GM18951 (cell line): ENCODE measurements at regions not wholly inside any gene's neighbourhood (a gene's known extent, or its start where the extent isn't known, plus 50 kb on each side); places are given as distances from the start of the nearest gene placed in this dataset.

Experiments used
- POLR2A ChIP-seq: IDR thresholded peaks from 4 replicates; pipeline ENCODE4 v1.6.1; 2011; ENCODE audit warnings: mild to moderate bottlenecking; ENCODE audit not compliant: insufficient read length, insufficient read depth; ENCODE audit errors: extremely low read depth
- in situ Hi-C: fragments of 300-500 bp; cut with MboI; formaldehyde crosslinking; loops from one replicate; pipeline ENCODE4 v1.12.0; 2022; ENCODE audit warnings: low sequenced_read_pairs, mixed read lengths, inconsistent platforms; ENCODE audit not compliant: unreplicated experiment

DNA sequence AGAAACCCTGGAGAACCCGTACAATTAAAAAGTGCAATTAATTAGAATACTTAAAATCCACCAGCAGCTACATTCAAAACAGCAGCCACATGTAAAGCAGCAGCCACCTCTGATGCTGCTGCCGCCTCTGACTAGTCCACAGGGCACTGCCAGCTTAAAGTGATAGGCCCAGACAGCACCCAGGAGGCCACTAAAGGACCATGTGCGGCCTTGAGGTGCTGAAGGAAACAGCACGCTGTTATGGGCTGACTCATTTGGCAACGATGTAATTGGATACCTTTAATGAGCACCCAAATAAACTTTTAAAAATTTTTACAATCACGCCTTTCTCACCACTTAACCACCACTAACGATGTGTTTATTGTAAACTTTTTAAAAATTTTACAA, 209.3 kb upstream of the NCKAP5 start:
- TF ChIP-seq POLR2A: no peak
- in situ Hi-C loops: loop anchor here (25.0 kb wide), 1 partner anchor 1240 kb away; no protein-coding TSS in a partner anchor

DNA sequence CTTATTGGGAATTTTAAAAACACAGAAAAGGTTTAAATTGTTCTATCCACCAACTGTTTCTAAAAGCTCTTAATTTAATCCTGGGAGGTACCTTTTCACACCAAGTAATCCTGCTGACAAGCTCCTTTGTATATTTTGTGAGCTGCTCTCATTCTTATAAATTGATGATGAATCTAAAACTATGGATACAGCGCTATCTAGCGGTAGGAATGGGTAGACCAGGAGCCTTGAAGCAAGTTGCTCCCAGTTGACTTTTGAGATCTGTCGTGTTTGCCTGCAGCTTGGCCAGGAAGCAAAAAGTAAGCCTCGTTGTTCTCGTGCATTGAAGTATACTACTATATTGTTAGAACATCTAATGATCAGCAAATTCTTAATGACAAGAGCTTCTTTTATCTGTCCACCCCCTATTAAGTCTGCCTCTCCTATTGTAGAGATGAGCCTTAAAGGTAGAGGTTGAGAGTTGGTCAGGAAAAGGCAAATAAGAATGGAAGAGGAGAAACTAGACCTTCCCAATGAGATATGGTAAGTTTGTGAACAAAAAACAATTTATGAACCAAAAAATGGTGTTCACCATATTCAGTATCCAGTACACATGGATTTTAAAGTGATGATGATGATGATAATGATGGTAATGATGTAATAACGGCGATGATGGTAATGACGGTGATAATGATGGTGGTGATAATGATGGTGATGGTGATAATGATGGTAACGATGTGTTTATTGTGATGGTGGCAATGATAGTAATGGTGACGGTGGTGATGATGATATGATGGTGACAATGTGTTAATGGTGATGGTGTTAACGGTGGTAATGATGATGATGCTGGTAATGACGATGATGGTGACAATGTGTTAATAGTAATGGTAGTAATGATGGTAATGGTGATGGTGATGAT, 212.1 kb upstream of the NCKAP5 start:
- TF ChIP-seq POLR2A: no peak
- in situ Hi-C loops: loop anchor here (25.0 kb wide), 1 partner anchor 1243 kb away; no protein-coding TSS in a partner anchor

DNA sequence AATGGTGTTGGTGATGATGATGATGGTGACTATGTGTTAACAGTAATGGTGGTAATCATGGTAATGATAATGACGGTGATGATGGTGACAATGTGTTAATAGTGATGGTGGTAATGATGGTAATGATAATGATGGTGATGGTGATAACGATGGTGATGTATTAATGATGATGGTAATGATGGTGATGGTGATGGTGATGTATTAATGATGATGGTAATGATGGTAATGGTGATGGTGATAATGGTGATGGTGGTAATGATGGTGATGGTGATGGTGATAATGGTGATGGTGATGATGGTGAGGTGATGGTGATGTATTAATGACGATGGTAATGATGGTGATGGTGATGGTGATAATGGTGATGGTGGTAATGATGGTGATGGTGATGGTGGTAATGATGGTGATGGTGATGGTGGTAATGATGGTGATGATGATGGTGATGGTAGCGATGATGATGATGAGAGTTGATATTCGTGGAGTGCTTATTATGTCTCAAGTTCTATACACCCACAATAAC, 212.8 kb upstream of the NCKAP5 start:
- TF ChIP-seq POLR2A: no peak
- in situ Hi-C loops: loop anchor here (25.0 kb wide), 1 partner anchor 1244 kb away; no protein-coding TSS in a partner anchor

DNA sequence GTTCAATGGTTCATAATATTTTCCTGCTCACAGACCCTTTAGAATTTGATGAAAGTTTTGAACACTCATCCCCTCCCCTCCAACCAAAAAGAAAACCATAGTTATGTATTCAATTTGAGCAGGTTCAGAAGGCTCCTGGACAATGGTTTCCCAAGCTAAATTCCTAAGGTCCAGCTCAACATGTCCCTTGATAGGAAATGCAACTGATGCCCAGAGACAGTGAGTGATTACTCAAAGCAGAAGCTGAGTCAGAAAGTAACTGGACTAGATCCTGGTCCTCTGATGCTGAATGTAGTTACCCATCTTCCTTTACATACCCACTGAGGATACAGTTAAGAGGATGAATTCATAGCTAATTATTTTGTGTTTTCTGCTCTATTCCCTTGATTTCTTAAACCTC, 218.9 kb upstream of the NCKAP5 start:
- in situ Hi-C loops: loop anchor here (25.0 kb wide), 1 partner anchor 1250 kb away; no protein-coding TSS in a partner anchor
- no peak for TF ChIP-seq POLR2A

DNA sequence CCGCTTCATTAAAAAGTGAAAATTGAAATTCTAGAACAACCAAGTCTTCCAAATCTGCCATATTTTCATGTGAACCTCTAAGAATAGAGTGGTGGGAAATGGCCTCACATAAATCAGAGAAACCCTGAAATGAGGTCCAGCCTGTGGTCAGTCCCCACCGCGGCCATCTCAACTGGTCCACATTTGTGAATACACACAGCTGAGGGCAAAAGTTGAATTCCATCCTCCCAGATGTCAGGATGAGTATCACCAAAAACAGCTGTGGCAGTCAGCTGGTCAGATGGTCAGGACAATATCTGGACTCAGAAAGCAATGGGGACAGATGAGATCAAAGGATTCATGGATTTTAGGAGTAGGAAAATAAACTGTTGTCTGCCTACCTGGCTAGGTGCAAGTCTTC, 219.4 kb upstream of the NCKAP5 start:
- TF ChIP-seq POLR2A: no peak
- in situ Hi-C loops: loop anchor here (25.0 kb wide), 1 partner anchor 1250 kb away; no protein-coding TSS in a partner anchor

DNA sequence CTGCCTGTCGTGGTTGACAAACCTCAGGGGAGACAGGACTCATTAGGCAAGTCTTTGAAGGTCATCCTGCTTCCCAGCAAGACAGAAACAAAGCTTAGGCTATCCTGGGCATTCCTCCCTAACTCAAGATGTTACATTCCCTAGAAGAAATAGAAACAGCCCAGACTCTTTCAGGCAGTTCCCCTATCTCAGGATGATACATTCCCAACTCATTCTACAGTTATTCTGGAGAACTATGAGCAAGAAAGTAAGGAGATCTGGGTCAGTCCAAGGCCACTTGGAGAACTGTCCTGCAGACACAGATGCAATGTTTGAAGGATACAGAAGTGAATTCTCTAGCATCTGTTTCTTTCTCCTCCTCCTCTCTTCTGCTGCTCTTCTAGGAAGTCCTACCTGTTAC, 220.1 kb upstream of the NCKAP5 start:
- no peak for TF ChIP-seq POLR2A
- in situ Hi-C loops: loop anchor here (25.0 kb wide), 1 partner anchor 1251 kb away; no protein-coding TSS in a partner anchor

DNA sequence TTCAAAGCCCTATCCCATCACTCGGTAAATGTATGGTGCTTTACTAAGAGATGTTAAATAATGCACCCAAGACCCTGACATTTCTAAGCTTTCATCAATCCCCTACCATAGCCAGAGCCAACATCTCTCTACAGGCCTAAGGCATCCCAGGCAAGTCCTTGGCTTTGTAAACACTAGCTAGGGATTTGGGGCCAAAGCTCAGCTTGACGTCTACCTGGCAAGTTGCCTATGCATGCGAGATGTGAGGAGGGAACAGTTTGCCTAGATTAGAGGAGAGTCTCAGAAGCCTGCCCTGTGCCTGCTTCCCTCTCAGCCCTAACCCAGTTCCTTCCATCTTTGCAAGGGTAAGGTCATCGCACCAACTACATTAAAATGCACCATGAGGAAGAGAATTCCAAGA, 221.5 kb upstream of the NCKAP5 start:
- in situ Hi-C loops: loop anchor here (25.0 kb wide), 1 partner anchor 1252 kb away; no protein-coding TSS in a partner anchor
- TF ChIP-seq POLR2A: no peak

DNA sequence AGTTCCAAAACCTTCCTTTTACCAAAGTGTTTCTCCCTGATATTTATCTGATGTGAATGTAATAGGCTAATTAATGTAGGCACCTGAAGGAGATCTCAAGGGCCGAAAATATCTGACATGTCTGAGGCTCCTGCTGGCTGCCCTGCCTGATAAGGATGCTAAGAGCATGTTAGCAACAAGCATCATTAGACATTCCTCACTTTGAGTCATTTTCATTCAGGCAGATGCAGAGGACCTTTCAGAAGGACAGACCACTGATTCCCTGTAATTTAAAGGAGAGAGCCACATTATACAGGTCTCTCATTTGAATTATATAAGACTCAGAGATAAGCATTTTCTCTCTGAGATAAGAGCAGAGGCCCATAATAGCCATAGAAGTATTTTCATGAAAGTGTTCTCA, 222.4 kb upstream of the NCKAP5 start:
- in situ Hi-C loops: loop anchor here (25.0 kb wide), 1 partner anchor 1253 kb away; no protein-coding TSS in a partner anchor
- TF ChIP-seq POLR2A: no peak

DNA sequence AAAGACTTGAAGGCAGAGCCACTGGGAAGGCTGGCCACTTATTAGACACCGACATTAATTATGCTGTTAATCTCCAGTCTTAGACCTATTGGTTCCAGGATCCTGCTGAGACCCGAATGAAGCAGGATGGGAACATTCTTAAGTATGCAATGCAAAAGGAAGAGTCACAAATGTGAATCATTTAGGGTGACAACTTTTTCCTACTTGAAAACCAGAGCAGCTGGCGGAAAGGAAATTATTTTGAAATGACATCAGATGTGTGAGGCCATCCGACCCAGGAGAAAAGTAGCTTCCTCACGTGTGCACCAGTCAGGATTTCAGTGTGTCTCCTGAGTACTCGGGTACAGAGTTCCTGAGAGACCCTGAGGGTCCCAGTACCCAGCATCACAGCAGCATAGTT, 222.9 kb upstream of the NCKAP5 start:
- no peak for TF ChIP-seq POLR2A
- in situ Hi-C loops: loop anchor here (25.0 kb wide), 1 partner anchor 1254 kb away; no protein-coding TSS in a partner anchor

DNA sequence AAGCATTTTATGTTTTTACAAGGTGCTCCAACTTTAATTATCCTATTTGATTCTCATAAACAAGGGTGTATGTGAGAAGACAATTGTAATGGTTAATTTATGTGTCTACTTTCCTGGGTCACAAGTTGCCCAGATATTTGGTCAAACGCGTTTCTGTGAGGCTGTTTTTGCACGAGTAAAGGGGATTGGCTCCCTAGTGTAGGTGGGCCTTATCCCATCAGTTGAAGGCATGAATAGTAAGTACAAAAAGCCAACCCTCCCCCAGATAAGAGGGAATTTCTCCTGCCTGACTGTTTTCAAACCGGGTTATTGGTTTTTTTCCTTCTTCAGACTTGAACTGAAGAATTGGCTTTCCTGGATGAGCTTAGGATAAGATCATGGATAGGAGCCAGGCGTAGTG, 224.0 kb upstream of the NCKAP5 start:
- in situ Hi-C loops: loop anchor here (25.0 kb wide), 1 partner anchor 1255 kb away; no protein-coding TSS in a partner anchor
- no peak for TF ChIP-seq POLR2A

DNA sequence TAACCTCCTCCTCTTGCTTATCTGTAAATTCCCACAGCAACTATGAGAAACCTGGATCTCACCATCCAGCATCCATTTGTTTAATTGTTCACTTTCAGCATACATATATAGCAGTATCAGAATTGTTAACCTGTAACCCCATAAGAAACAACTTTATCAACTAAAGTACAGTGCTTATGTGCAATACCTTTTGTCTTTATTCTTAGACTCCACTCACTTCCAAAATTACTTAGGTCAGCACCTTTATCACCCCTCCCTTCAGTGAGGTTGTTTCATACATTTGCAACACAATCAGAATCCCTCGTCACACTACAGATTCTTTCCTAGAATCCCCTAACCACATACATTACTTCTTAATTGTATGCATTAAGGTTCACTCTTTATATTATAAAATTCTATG, 225.9 kb upstream of the NCKAP5 start:
- no peak for TF ChIP-seq POLR2A
- in situ Hi-C loops: loop anchor here (25.0 kb wide), 1 partner anchor 1257 kb away; no protein-coding TSS in a partner anchor

DNA sequence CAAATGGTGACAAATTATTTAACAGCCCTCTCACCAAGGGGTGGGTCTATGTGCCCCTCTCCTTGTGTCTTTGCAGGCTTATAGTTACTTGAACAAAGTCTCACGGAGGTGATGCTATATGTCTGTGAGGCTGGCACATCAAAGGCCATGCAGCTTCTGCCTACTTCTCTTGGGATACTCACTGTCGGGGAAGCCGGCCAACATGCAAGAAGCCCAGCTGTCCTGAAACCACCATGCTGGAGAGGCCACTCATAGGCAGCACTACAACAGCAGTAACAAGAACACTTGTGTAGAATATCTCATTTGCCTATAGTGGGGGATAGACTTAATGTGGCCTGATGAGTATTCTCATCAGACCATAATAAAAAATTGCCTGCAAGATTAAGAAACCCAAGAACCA, 233.7 kb upstream of the NCKAP5 start:
- no peak for TF ChIP-seq POLR2A
- in situ Hi-C loops: no loop called here

DNA sequence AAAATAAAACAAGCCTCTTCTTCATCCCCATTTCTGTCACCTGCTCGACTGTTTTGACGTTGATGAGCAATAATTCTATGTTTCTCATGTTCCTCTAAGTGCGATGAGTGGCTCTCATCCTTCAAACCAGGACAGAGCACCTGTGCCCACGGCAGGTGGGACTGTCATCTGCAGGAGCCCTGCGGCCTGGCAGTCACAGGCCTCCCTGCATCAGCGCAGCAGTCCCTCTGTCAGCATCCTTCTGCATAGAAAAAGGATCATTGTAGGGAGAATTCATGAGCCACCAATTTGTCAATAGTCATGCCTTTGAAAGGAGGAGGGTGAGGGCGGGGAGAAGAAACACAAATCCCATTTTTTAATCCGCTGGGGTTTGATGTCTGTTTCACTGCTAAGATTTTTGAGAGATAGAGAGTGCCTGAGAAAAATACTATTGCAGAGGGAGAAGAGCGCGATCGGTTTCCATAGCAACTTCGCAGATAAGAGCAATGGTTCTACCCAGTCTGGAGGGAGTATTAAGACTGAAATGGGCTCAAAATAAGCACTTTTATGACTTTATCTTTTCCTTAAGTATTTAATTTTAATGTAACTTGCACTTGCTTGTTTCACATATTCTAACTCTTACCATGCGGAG, 234.3 kb upstream of the NCKAP5 start:
- no peak for TF ChIP-seq POLR2A
- in situ Hi-C loops: no loop called here
